OCI-LY7 (cell line): ENCODE measurements at regions not wholly inside any gene's neighbourhood (a gene's known extent, or its start where the extent isn't known, plus 50 kb on each side); places are given as distances from the start of the nearest gene placed in this dataset.

Experiments
- BruUV-seq: library from RNA; stranded (reverse); fragments of 400-500 nt; replicated peaks from 2 replicates; lab custom pipeline; 2021; lab: Mats Ljungman, UMichigan
- CTCF ChIA-PET: fragments of 300-600 bp; sonication (Branson Sonifier 250); formaldehyde crosslinking; loops from one replicate; lab custom pipeline; 2022; ENCODE audit warnings: antibody characterized with exemption; ENCODE audit not compliant: unreplicated experiment; lab: Charles Lee
- POLR2A ChIA-PET: fragments of 300-600 bp; sonication (Branson Sonifier 250); formaldehyde crosslinking; loops from one replicate; lab custom pipeline; 2022; ENCODE audit warnings: antibody characterized with exemption; lab: Charles Lee
- DNase-seq: peaks from one replicate; pipeline ENCODE4 v3.0.0-alpha.2; 2015; ENCODE audit warnings: low spot score
- H2AFZ ChIP-seq: fragments of 200-600 bp; sonication (generic), shearing (Covaris generic); 2 replicates; pipeline ENCODE4 v1.6.1; 2014; ENCODE audit warnings: mild to moderate bottlenecking, antibody characterized with exemption, low read length, moderate library complexity
- H3K27ac ChIP-seq: fragments of 200-600 bp; sonication (generic); 2 replicates; pipeline ENCODE4 v1.5.1; 2014; ENCODE audit warnings: mixed run types, low read depth, mild to moderate bottlenecking, moderate library complexity, low read length, inconsistent platforms; ENCODE audit not compliant: poor library complexity, severe bottlenecking
- H3K36me3 ChIP-seq: fragments of 200-600 bp; sonication (generic); 2 replicates; pipeline ENCODE4 v1.6.1; 2014; ENCODE audit warnings: mild to moderate bottlenecking, antibody characterized with exemption, low read length, moderate library complexity, mixed read lengths; ENCODE audit not compliant: insufficient read depth
- H3K4me1 ChIP-seq: fragments of 200-600 bp; sonication (generic); 2 replicates; pipeline ENCODE4 v1.5.1; 2014; ENCODE audit warnings: mild to moderate bottlenecking, low read length; ENCODE audit not compliant: insufficient read depth, poor library complexity, severe bottlenecking
- H3K4me2 ChIP-seq: fragments of 200-600 bp; sonication (generic); 2 replicates; pipeline ENCODE4 v1.6.1; 2014; ENCODE audit warnings: mild to moderate bottlenecking, low read length
- H3K4me3 ChIP-seq: fragments of 200-600 bp; sonication (generic); 2 replicates; pipeline ENCODE4 v1.5.1; 2014; ENCODE audit warnings: mild to moderate bottlenecking, low read depth, low read length; ENCODE audit not compliant: poor library complexity, severe bottlenecking
- H3K79me2 ChIP-seq: fragments of 200-600 bp; sonication (generic); 2 replicates; pipeline ENCODE4 v1.6.1; 2016; ENCODE audit warnings: low read depth, mild to moderate bottlenecking, low read length, moderate library complexity, mixed read lengths; ENCODE audit not compliant: insufficient read depth
- H3K9me2 ChIP-seq: fragments of 200-600 bp; sonication (generic); 2 replicates; pipeline ENCODE4 v1.6.1; 2016; ENCODE audit warnings: mild to moderate bottlenecking, low read length, mixed read lengths; ENCODE audit not compliant: insufficient read depth
- H3K9me3 ChIP-seq: fragments of 200-600 bp; sonication (generic); 2 replicates; pipeline ENCODE4 v1.6.1; 2014; ENCODE audit warnings: mild to moderate bottlenecking, mixed run types, low read length, mixed read lengths
- H4K20me1 ChIP-seq: fragments of 200-600 bp; sonication (generic); 2 replicates; pipeline ENCODE4 v1.6.1; 2014; ENCODE audit warnings: mild to moderate bottlenecking, antibody characterized with exemption, low read length, moderate library complexity, mixed read lengths; ENCODE audit not compliant: insufficient read depth
- EZH2phosphoT487 ChIP-seq: fragments of 200-600 bp; sonication (generic); IDR thresholded peaks from 2 replicates; pipeline ENCODE4 v1.6.1; 2018; ENCODE audit warnings: low read depth, borderline replicate concordance, mild to moderate bottlenecking, mixed run types, antibody characterized with exemption, low read length, moderate library complexity, mixed read lengths
- intact Hi-C: fragments of 100-400 bp; cut with micrococcal nuclease; formaldehyde crosslinking; loops from one replicate; pipeline ENCODE4 v1.10.0; 2022; ENCODE audit not compliant: unreplicated experiment
- TF ChIP-seq, protein P1 (sequence below): fragments of 200-600 bp; sonication (generic); conservative IDR thresholded peaks from 2 replicates; pipeline ENCODE4 v1.5.1; 2014; ENCODE audit warnings: mild to moderate bottlenecking, antibody characterized with exemption, low read length, moderate library complexity, mixed read lengths

DNA sequence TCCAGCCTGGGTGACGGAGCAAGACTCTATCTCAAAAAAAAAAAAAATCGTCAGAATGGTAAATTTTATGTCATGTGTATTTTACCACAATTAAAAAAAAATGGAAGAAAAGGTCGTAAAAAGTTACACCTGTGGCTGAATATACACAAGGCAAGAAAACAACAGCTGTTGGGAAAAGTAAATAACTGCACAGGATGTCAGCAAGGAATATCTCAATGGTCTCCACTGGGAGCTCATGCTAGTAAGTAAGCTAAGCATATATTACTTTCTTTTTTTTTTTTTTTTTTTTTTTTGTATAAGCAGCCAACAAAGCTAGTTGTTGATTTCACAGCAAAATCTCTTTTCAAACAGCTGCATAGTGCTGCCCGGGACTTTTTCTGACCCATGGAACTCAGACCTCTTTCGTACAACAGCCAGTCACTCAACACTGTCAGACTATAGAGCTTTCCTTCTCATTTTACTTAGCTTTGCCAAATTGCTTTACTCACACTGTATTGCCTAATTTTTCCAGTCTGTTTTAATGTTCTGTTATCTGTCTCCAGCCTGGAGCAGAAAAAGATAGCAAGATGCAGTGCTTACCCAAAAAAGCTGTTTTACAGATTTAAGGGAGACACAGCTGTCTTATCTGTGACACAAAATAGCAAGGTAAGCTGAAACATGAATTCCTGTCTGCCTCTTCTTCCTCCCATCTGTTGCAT is 175.9 kb downstream of the ENC1 start:
- TF ChIP-seq, protein P1, sequence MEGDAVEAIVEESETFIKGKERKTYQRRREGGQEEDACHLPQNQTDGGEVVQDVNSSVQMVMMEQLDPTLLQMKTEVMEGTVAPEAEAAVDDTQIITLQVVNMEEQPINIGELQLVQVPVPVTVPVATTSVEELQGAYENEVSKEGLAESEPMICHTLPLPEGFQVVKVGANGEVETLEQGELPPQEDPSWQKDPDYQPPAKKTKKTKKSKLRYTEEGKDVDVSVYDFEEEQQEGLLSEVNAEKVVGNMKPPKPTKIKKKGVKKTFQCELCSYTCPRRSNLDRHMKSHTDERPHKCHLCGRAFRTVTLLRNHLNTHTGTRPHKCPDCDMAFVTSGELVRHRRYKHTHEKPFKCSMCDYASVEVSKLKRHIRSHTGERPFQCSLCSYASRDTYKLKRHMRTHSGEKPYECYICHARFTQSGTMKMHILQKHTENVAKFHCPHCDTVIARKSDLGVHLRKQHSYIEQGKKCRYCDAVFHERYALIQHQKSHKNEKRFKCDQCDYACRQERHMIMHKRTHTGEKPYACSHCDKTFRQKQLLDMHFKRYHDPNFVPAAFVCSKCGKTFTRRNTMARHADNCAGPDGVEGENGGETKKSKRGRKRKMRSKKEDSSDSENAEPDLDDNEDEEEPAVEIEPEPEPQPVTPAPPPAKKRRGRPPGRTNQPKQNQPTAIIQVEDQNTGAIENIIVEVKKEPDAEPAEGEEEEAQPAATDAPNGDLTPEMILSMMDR, result no peak
- TF ChIP-seq EZH2phosphoT487, result no peak
- Histone ChIP-seq H3K79me2 (no peaks in the 10 kb centered on the region), H3K9me2 (no peaks in the 10 kb centered on the region), H3K27ac (peak overlapping the region; percentile 55), H4K20me1 (no peaks in the 10 kb centered on the region), H3K36me3 (no peaks in the 10 kb centered on the region), H3K9me3 (no peaks in the 10 kb centered on the region), H3K4me1 (peaks cover 20% of the 10 kb centered on the region), H2AFZ (peak overlapping the region; percentile 47; the same call in 1 of the 2 replicates), H3K4me2 (peak overlapping the region; percentile 52), H3K4me3 (peak overlapping the region; percentile 26)
- intact Hi-C loops, result no loop called here
- peak; percentile 12 for DNase-seq
- POLR2A ChIA-PET, result interaction anchor here (0.6 to 2.1 kb wide), 14 partner anchors 10 to 276 kb away, joined by 3 to 9 read pairs (median 3); no protein-coding TSS in a partner anchor
- BruUV-seq, result no TSS peak
- CTCF ChIA-PET, result interaction anchor here (1.0 to 1.1 kb wide), 2 partner anchors 14 to 26 kb away, joined by 4 read pairs; no protein-coding TSS in a partner anchor

DNA sequence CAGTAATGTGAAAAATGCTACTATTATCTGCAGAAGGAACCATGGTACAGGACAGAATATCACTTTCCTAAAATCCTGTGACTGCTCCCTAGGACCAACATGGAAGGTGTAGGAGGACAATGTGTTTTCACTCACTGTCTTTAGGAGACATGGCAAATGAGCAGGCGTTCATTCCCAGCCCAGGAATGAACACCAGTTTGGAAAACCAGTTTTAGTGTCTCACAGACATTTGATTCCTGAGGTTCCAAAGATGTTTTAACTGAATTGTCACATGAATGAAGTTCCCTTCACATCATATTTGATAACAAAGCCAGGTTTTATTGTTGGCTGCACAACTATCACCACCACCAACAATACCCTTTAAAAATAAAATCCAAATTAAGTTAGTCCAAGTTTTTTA is 178.2 kb downstream of the ENC1 start:
- intact Hi-C loops, result no loop called here
- no peak for DNase-seq
- H3K9me3 ChIP-seq, result no peaks in the 10 kb centered on the region
- BruUV-seq, result no TSS peak
- TF ChIP-seq EZH2phosphoT487, result no peak
- TF ChIP-seq, protein P1, result no peak
- no peak overlapping the region for H3K4me3 ChIP-seq
- no peak overlapping the region for H3K27ac ChIP-seq
- H3K4me2 ChIP-seq, result no peak overlapping the region
- H3K79me2 ChIP-seq, result no peaks in the 10 kb centered on the region
- H3K36me3 ChIP-seq, result no peaks in the 10 kb centered on the region
- ChIA-PET POLR2A (interaction anchor here (0.7 kb wide), 1 partner anchor 31 kb away, joined by 3 read pairs; no protein-coding TSS in a partner anchor), CTCF (no interaction called here)
- no peaks in the 10 kb centered on the region for H4K20me1 ChIP-seq
- H2AFZ ChIP-seq, result no peak overlapping the region
- peaks cover 20% of the 10 kb centered on the region for H3K4me1 ChIP-seq
- no peaks in the 10 kb centered on the region for H3K9me2 ChIP-seq

DNA sequence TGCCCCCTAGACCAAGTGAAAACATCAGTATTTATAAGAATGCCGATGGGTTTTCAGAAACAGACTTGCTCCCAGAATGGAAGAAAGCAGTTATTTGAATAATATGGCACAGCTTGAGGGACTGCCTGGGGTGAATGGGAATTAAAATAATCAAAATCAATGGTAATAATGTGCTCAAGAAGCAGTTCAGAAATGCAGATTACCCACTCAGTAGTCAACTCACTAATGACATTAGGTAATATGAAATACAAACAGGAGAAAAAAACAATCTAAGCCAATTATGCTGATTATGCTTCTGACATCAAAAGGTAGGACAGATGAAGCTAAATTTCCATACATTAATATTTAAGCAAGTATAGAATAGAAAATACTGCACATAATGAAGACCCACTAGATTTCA is 179.3 kb downstream of the ENC1 start:
- H3K9me3 ChIP-seq, result no peaks in the 10 kb centered on the region
- no peak overlapping the region for H3K4me2 ChIP-seq
- no peaks in the 10 kb centered on the region for H3K36me3 ChIP-seq
- H3K27ac ChIP-seq, result no peak overlapping the region
- H4K20me1 ChIP-seq, result no peaks in the 10 kb centered on the region
- POLR2A ChIA-PET, result interaction anchor here (0.8 kb wide), 1 partner anchor 51 kb away, joined by 3 read pairs; no protein-coding TSS in a partner anchor
- no peaks in the 10 kb centered on the region for H3K79me2 ChIP-seq
- no peak overlapping the region for H3K4me3 ChIP-seq
- no peak for DNase-seq
- no peak overlapping the region for H2AFZ ChIP-seq
- CTCF ChIA-PET, result no interaction called here
- intact Hi-C loops, result no loop called here
- TF ChIP-seq, protein P1, result no peak
- TF ChIP-seq EZH2phosphoT487, result no peak
- no TSS peak for BruUV-seq
- H3K4me1 ChIP-seq, result peaks cover 20% of the 10 kb centered on the region
- H3K9me2 ChIP-seq, result no peaks in the 10 kb centered on the region
